Medulla oblongata (tissue), 1 donor: ENCODE measurements at regions not wholly inside any gene's neighbourhood (a gene's known extent, or its start where the extent isn't known, plus 50 kb on each side); places are given as distances from the start of the nearest gene placed in this dataset.
A peak's percentile ranks its signal among the peaks of the same experiment; 100 is the strongest.

ENCODE experiments used
- DNase-seq: peaks from one replicate; pipeline ENCODE4 v3.0.0-alpha.2; 2015; ENCODE audit errors: extremely low spot score

GRCh38 chr10:113326160-113327111 lies 226.4 kb upstream of the HABP2 start:
- no peak for DNase-seq

GRCh38 chr10:113329121-113329596 lies 223.7 kb upstream of the HABP2 start:
- no peak for DNase-seq

GRCh38 chr10:113331961-113332360 lies 220.9 kb upstream of the HABP2 start:
- DNase-seq, result no peak

- DNase-seq, result no peak
Observed at GRCh38 chr10:113333313-113333712, 219.5 kb upstream of the HABP2 start.

- no peak for DNase-seq
Observed at GRCh38 chr10:113335592-113335991, 217.3 kb upstream of the HABP2 start.

- DNase-seq, result no peak
Observed at GRCh38 chr10:113336549-113337130, 216.2 kb upstream of the HABP2 start.

GRCh38 chr10:113337142-113337541 lies 215.7 kb upstream of the HABP2 start:
- no peak for DNase-seq

GRCh38 chr10:113339121-113339520 lies 213.7 kb upstream of the HABP2 start:
- DNase-seq, result no peak

GRCh38 chr10:113340282-113340681 lies 212.6 kb upstream of the HABP2 start:
- DNase-seq, result no peak

GRCh38 chr10:113341138-113341537 lies 211.7 kb upstream of the HABP2 start:
- no peak for DNase-seq

- DNase-seq, result no peak
Observed at GRCh38 chr10:113345826-113346624, 206.8 kb upstream of the HABP2 start.

- peak; percentile 59 for DNase-seq
Observed at GRCh38 chr10:113347508-113347907, 205.3 kb upstream of the HABP2 start.

- no peak for DNase-seq
Observed at GRCh38 chr10:113348694-113349093, 204.2 kb upstream of the HABP2 start.

GRCh38 chr10:113350311-113351040 lies 202.4 kb upstream of the HABP2 start:
- no peak for DNase-seq

- DNase-seq, result no peak
Observed at GRCh38 chr10:113354711-113355110, 198.1 kb upstream of the HABP2 start.

GRCh38 chr10:113356794-113357680 lies 195.8 kb upstream of the HABP2 start:
- DNase-seq, result no peak

GRCh38 chr10:113357681-113358300 lies 195.1 kb upstream of the HABP2 start:
- no peak for DNase-seq

GRCh38 chr10:113359655-113360054 lies 193.2 kb upstream of the HABP2 start:
- no peak for DNase-seq

GRCh38 chr10:113360870-113361269 lies 192.0 kb upstream of the HABP2 start:
- no peak for DNase-seq

GRCh38 chr10:113362645-113363091 lies 190.2 kb upstream of the HABP2 start:
- no peak for DNase-seq
